SH-SY5Y (cell line): ENCODE measurements at regions not wholly inside any gene's neighbourhood (a gene's known extent, or its start where the extent isn't known, plus 50 kb on each side); places are given as distances from the start of the nearest gene placed in this dataset.
A peak's percentile ranks its signal among the peaks of the same experiment; 100 is the strongest.

Experiments
- GATA2 ChIP-seq: IDR thresholded peaks from 2 replicates; pipeline ENCODE4 v1.6.1; 2011; ENCODE audit warnings: mild to moderate bottlenecking, low read depth, low read length
- GATA3 ChIP-seq: IDR thresholded peaks from 2 replicates; pipeline ENCODE4 v1.6.1; 2011; ENCODE audit warnings: low read depth, mild to moderate bottlenecking, low read length, moderate library complexity

- peak; percentile 98 for TF ChIP-seq GATA3
- peak; percentile 100 for TF ChIP-seq GATA2
These were observed 214.0 kb upstream of the PRSS1 start for GRCh38 chr7:142535123-142535779.
